HG02763 (cell line): ENCODE measurements at regions not wholly inside any gene's neighbourhood (a gene's known extent, or its start where the extent isn't known, plus 50 kb on each side); places are given as distances from the start of the nearest gene placed in this dataset.

ENCODE experiments used
- ATAC-seq: cut with Tn5 transposase; IDR thresholded peaks from one replicate; pipeline ENCODE4 v1.9.1; 2021; ENCODE audit warnings: mild to moderate bottlenecking, moderate library complexity; ENCODE audit not compliant: unreplicated experiment

GRCh38 chr12:24608637-24609285, 340.1 kb downstream of the BCAT1 start:
- no peak for ATAC-seq

- no peak for ATAC-seq
Measured at GRCh38 chr12:24608108-24608507, 340.8 kb downstream of the BCAT1 start.

GRCh38 chr12:24605916-24606315, 343.0 kb downstream of the BCAT1 start:
- ATAC-seq, result no peak

GRCh38 chr12:24605466-24605865, 343.4 kb downstream of the BCAT1 start:
- no peak for ATAC-seq

GRCh38 chr12:24603371-24603770, 345.5 kb downstream of the BCAT1 start:
- ATAC-seq, result no peak

- ATAC-seq, result no peak
Measured at GRCh38 chr12:24600996-24601395, 347.9 kb downstream of the BCAT1 start.

GRCh38 chr12:24600551-24600950, 348.4 kb downstream of the BCAT1 start:
- no peak for ATAC-seq

- ATAC-seq, result no peak
Measured at GRCh38 chr12:24599736-24600135, 349.2 kb downstream of the BCAT1 start.

GRCh38 chr12:24597580-24597979, 351.3 kb downstream of the BCAT1 start:
- no peak for ATAC-seq

- no peak for ATAC-seq
Measured at GRCh38 chr12:24596768-24597388, 352.0 kb downstream of the BCAT1 start.

GRCh38 chr12:24595652-24596235, 353.2 kb downstream of the BCAT1 start:
- no peak for ATAC-seq

- no peak for ATAC-seq
Measured at GRCh38 chr12:24591715-24592440, 357.0 kb downstream of the BCAT1 start.

- ATAC-seq, result no peak
Measured at GRCh38 chr12:24591079-24591626, 357.7 kb downstream of the BCAT1 start.

- no peak for ATAC-seq
Measured at GRCh38 chr12:24586293-24586692, 362.6 kb downstream of the BCAT1 start.

- no peak for ATAC-seq
Measured at GRCh38 chr12:24584032-24584675, 364.7 kb downstream of the BCAT1 start.

- ATAC-seq, result no peak
Measured at GRCh38 chr12:24582954-24583601, 365.8 kb downstream of the BCAT1 start.

GRCh38 chr12:24574538-24574937, 374.4 kb downstream of the BCAT1 start:
- no peak for ATAC-seq

- ATAC-seq, result no peak
Measured at GRCh38 chr12:24573621-24574020, 375.3 kb downstream of the BCAT1 start.

GRCh38 chr12:24565300-24565699, 383.6 kb downstream of the BCAT1 start:
- ATAC-seq, result no peak

GRCh38 chr12:24562771-24563431, 386.0 kb downstream of the BCAT1 start:
- no peak for ATAC-seq
